ENCODE measurements at regions not wholly inside any gene's neighbourhood (a gene's known extent, or its start where the extent isn't known, plus 50 kb on each side); places are given as distances from the start of the nearest gene placed in this dataset.

- ATAC-seq (peak; percentile 62), DNase-seq (peak in 2 of 4 donors; percentile 19 to 54)
- no peak for TF ChIP-seq CTCF (IDR thresholded peaks at IDR 0.05)
- Histone ChIP-seq H3K27ac (peak overlapping the region in 1 of 2 donors; percentile 18), H3K27me3 (no peaks in the 10 kb centered on the region), H3K36me3 (no peaks in the 10 kb centered on the region), H3K4me1 (peaks cover 0 to 6% of the 10 kb centered on the region in 2 donors), H3K4me3 (no peak overlapping the region), H3K9me3 (no peaks in the 10 kb centered on the region)
- intact Hi-C loops (cut with DNase I) = no loop called here
These were observed 99.6 kb upstream of the BMPER start for GRCh38 chr7:33805630-33806233.

GRCh38 chr7:33806298-33807154 is 98.8 kb upstream of the BMPER start:
- H3K27ac ChIP-seq = peak overlapping the region in 1 of 2 donors; percentile 18
- H3K4me3 ChIP-seq = no peak overlapping the region
- H3K4me1 ChIP-seq = peaks cover 0 to 6% of the 10 kb centered on the region in 2 donors
- H3K36me3 ChIP-seq = no peaks in the 10 kb centered on the region
- intact Hi-C loops (cut with DNase I) = no loop called here
- peak; percentile 61 for ATAC-seq
- DNase-seq = peak in 2 of 4 donors; percentile 37 to 53
- H3K9me3 ChIP-seq = no peaks in the 10 kb centered on the region
- TF ChIP-seq CTCF (IDR thresholded peaks at IDR 0.05) = no peak
- no peaks in the 10 kb centered on the region for H3K27me3 ChIP-seq

GRCh38 chr7:33807155-33807530 is 98.2 kb upstream of the BMPER start:
- ATAC-seq = no peak
- H3K4me1 ChIP-seq = peaks cover 0 to 6% of the 10 kb centered on the region in 2 donors
- no peak overlapping the region for H3K4me3 ChIP-seq
- no peak for DNase-seq
- H3K9me3 ChIP-seq = no peaks in the 10 kb centered on the region
- H3K36me3 ChIP-seq = no peaks in the 10 kb centered on the region
- no peak overlapping the region for H3K27ac ChIP-seq
- H3K27me3 ChIP-seq = no peaks in the 10 kb centered on the region
- intact Hi-C loops (cut with DNase I) = no loop called here
- no peak for TF ChIP-seq CTCF (IDR thresholded peaks at IDR 0.05)

GRCh38 chr7:33807779-33808482 is 97.4 kb upstream of the BMPER start:
- no peaks in the 10 kb centered on the region for H3K9me3 ChIP-seq
- DNase-seq (peak in 1 of 4 donors; percentile 32), ATAC-seq (no peak)
- no peak overlapping the region for H3K4me3 ChIP-seq
- no peak for TF ChIP-seq CTCF (IDR thresholded peaks at IDR 0.05)
- H3K36me3 ChIP-seq = no peaks in the 10 kb centered on the region
- peaks cover 0 to 6% of the 10 kb centered on the region in 2 donors for H3K4me1 ChIP-seq
- no peak overlapping the region for H3K27ac ChIP-seq
- no peaks in the 10 kb centered on the region for H3K27me3 ChIP-seq
- intact Hi-C loops (cut with DNase I) = no loop called here

- no peak for TF ChIP-seq CTCF (IDR thresholded peaks at IDR 0.05)
- DNase-seq = no peak
- ATAC-seq = peak; percentile 17
These were observed 96.1 kb upstream of the BMPER start for GRCh38 chr7:33809228-33809627.

More at GRCh38 chr7:33809228-33809627, 96.1 kb upstream of the BMPER start:
- H3K27ac ChIP-seq = no peak overlapping the region
- no peak overlapping the region for H3K4me3 ChIP-seq
- no peaks in the 10 kb centered on the region for H3K36me3 ChIP-seq
- intact Hi-C loops (cut with DNase I) = no loop called here
- peaks cover 0 to 8% of the 10 kb centered on the region in 2 donors for H3K4me1 ChIP-seq
- H3K9me3 ChIP-seq = no peaks in the 10 kb centered on the region
- no peaks in the 10 kb centered on the region for H3K27me3 ChIP-seq
